Nephron progenitor cell (in vitro differentiated cells): ENCODE measurements at regions not wholly inside any gene's neighbourhood (a gene's known extent, or its start where the extent isn't known, plus 50 kb on each side); places are given as distances from the start of the nearest gene placed in this dataset.

Experiments used
- DNase-seq: peaks from one replicate; pipeline ENCODE4 v3.0.0; 2021
- H3K27ac Mint-ChIP-seq: 2 replicates; pipeline ENCODE4 v1.8.0; 2021; ENCODE audit warnings: mild to moderate bottlenecking, moderate library complexity, mixed read lengths
- H3K27me3 Mint-ChIP-seq: 2 replicates; pipeline ENCODE4 v1.8.0; 2021; ENCODE audit warnings: mild to moderate bottlenecking, low read depth, mixed read lengths; ENCODE audit not compliant: poor library complexity
- H3K36me3 Mint-ChIP-seq: 2 replicates; pipeline ENCODE4 v1.8.0; 2021; ENCODE audit warnings: low read depth, mixed read lengths
- H3K4me1 Mint-ChIP-seq: 2 replicates; pipeline ENCODE4 v1.8.0; 2021; ENCODE audit warnings: mixed read lengths
- H3K4me3 Mint-ChIP-seq: 2 replicates; pipeline ENCODE4 v1.8.0; 2021; ENCODE audit warnings: mild to moderate bottlenecking, moderate library complexity, mixed read lengths
- H3K9me3 Mint-ChIP-seq: 2 replicates; pipeline ENCODE4 v1.8.0; 2021; ENCODE audit warnings: mild to moderate bottlenecking, moderate library complexity, mixed read lengths
- CTCF ChIP-seq: fragments of 200-600 bp; sonication (generic); IDR thresholded peaks from 2 replicates; pipeline ENCODE4 v1.5.0; 2021; ENCODE audit warnings: antibody characterized with exemption

DNA sequence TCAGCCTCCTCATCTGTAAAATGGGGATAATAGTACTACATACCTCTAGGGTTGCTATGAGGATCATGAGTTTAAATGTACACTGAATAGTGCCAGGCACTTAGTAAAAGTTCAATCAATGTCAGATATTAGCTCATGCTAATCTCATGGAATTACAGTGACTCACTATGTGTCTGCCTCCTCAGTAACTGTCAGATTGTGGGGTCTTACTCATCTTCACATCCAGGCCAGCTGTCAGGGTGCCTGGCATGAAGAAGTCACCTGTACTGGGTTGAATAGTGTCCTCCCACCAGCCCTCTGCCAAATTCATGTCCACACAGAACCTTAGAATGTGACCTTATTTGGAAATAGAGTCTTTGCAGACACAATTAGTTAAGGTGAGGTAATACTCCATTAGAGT is 54.3 kb upstream of the STIM2 start:
- Mint-ChIP-seq H3K27me3 (peaks cover 17% of the 10 kb centered on the region), H3K27ac (peak overlapping the region; percentile 90), H3K36me3 (no peaks in the 10 kb centered on the region), H3K4me1 (peaks cover 25% of the 10 kb centered on the region), H3K4me3 (no peak overlapping the region), H3K9me3 (no peaks in the 10 kb centered on the region)
- TF ChIP-seq CTCF, result no peak
- no peak for DNase-seq

DNA sequence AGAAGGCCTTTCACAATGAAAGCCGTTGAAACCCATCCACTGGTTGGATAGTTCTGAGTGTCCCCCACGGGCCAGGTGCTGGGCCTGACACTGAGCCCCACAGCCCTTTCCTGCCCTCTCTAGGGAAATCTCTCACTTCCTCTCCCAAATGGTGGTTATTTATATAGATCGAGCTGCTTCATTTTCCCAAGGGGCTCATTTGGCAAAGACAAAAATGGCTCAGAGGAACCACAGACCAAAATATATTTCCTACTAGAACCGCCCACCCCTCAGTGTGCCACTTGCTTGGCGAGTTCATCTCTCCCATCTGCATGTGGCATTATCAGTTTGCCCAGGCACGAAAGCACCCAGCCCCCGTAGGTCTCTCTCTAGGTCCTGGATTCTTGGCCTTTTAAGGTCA is 53.3 kb upstream of the STIM2 start:
- Mint-ChIP-seq H3K27me3 (peaks cover 17% of the 10 kb centered on the region), H3K36me3 (no peaks in the 10 kb centered on the region), H3K4me3 (no peak overlapping the region), H3K9me3 (no peaks in the 10 kb centered on the region), H3K4me1 (peaks cover 25% of the 10 kb centered on the region), H3K27ac (no peak overlapping the region)
- no peak for DNase-seq
- no peak for TF ChIP-seq CTCF

DNA sequence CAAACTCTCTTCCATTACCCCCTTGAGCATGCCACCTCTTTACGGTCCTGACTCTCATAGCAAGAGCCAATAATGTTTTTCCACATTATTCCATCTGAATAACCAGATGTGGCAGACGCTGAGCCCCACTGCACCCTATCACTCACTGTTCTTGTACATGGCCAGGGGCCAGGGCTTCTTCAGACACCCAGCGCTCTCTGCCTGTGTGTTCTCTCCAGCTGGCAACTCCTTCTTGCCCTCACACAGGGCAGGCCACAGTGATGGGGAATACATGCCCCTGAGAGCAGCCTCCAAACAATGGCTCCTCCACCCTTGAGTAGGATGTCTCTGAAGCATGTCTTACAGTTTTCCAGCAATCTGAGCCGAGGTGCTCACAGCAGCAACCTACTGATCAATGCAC is 50.8 kb upstream of the STIM2 start:
- H3K36me3 Mint-ChIP-seq, result no peaks in the 10 kb centered on the region
- H3K27ac Mint-ChIP-seq, result no peak overlapping the region
- H3K9me3 Mint-ChIP-seq, result no peaks in the 10 kb centered on the region
- no peak overlapping the region for H3K4me3 Mint-ChIP-seq
- DNase-seq, result no peak
- no peak for TF ChIP-seq CTCF
- H3K27me3 Mint-ChIP-seq, result peaks cover 14% of the 10 kb centered on the region
- H3K4me1 Mint-ChIP-seq, result peaks cover 13% of the 10 kb centered on the region
